Body of pancreas (tissue), 4 donors: ENCODE measurements at regions not wholly inside any gene's neighbourhood (a gene's known extent, or its start where the extent isn't known, plus 50 kb on each side); places are given as distances from the start of the nearest gene placed in this dataset.

Experiments used
- ATAC-seq: fragments of 150-250 bp; one replicate; pipeline ENCODE4 v1.9.1; 2016
- DNase-seq, 4 donors: peaks; one replicate each; pipeline ENCODE4 v3.0.0-alpha.2; 2019
- H3K27ac ChIP-seq, 4 donors: fragments of 200-600 bp; sonication (generic); 1 replicate in 3 of 4; 2 replicates in 1 of 4; pipeline versions ENCODE4 v1.5.1 to v1.6.1; 2016 to 2019; ENCODE audit warnings: mild to moderate bottlenecking in 1 of 4, mixed read lengths in 1 of 4, moderate library complexity in 1 of 4
- H3K27me3 ChIP-seq, 2 donors: fragments of 200-600 bp; sonication (generic); one replicate each; pipeline ENCODE4 v1.6.0; 2016; ENCODE audit warnings: mild to moderate bottlenecking in 1 of 2
- H3K36me3 ChIP-seq, 2 donors: fragments of 200-600 bp; sonication (generic); replicated peaks in 1 of 2; 2 replicates each; pipeline ENCODE4 v1.5.1; 2016; ENCODE audit warnings: low read depth in 2 of 2; ENCODE audit not compliant: insufficient read depth in 1 of 2
- H3K4me1 ChIP-seq: fragments of 200-600 bp; sonication (generic); one replicate; pipeline ENCODE4 v1.6.0; 2016
- H3K4me3 ChIP-seq, 2 donors: fragments of 200-600 bp; sonication (generic); 1 replicate in 1 of 2; 2 replicates in 1 of 2; pipeline ENCODE4 v1.5.1; 2016 to 2019
- H3K9me3 ChIP-seq, 3 donors: fragments of 200-600 bp; sonication (generic); 1 replicate in 2 of 3; 2 replicates in 1 of 3; pipeline ENCODE4 v1.5.1; 2016
- CTCF ChIP-seq, 7 experiments: fragments of 450-650 bp in 4 of 7; fragments of 200-600 bp in 3 of 7; sonication (generic) in 3 of 7; IDR thresholded peaks; one replicate each; pipeline ENCODE4 v1.5.1; 2016 to 2019; ENCODE audit warnings: antibody characterized with exemption in 7 of 7
- POLR2A ChIP-seq, 3 donors: fragments of 450-650 bp; IDR thresholded peaks; one replicate each; pipeline ENCODE4 v1.6.1; 2016; ENCODE audit warnings: antibody characterized with exemption in 3 of 3, mild to moderate bottlenecking in 2 of 3
- WGBS, 2 donors: methylation state at CpG; one replicate each; pipeline ENCODE4 v1.1.5; 2017; 5-methylcytosine and 5-hydroxymethylcytosine counted together
- intact Hi-C: fragments of 100-400 bp; cut with DNase I; formaldehyde crosslinking; loops from one replicate; pipeline ENCODE4 v1.15.1; 2023

GRCh38 chr3:43999728-44000319 is 241.9 kb upstream of the TOPAZ1 start:
- TF ChIP-seq POLR2A (IDR thresholded peaks at IDR 0.05), result no peak
- TF ChIP-seq CTCF (IDR thresholded peaks at IDR 0.05), result no peak
- no peak for DNase-seq
- H3K27ac ChIP-seq, result no peak overlapping the region
- peaks cover 46% of the 10 kb centered on the region for H3K4me1 ChIP-seq
- intact Hi-C loops, result no loop called here
- H3K27me3 ChIP-seq, result peaks cover 3 to 32% of the 10 kb centered on the region in 2 donors
- no peaks in the 10 kb centered on the region for H3K36me3 ChIP-seq
- no peaks in the 10 kb centered on the region for H3K9me3 ChIP-seq
- no peak for ATAC-seq
- no peak overlapping the region for H3K4me3 ChIP-seq
- 55 to 72% methylated on average over 7 of the region's 7 CpGs for WGBS, 2 donors

- Histone ChIP-seq H3K9me3 (no peaks in the 10 kb centered on the region), H3K4me3 (no peak overlapping the region), H3K4me1 (peaks cover 38% of the 10 kb centered on the region), H3K36me3 (no peaks in the 10 kb centered on the region), H3K27ac (no peak overlapping the region), H3K27me3 (peaks cover 3 to 27% of the 10 kb centered on the region in 2 donors)
- intact Hi-C loops, result no loop called here
- ATAC-seq (no peak), DNase-seq (no peak)
- 89 to 91% methylated on average over 3 of the region's 3 CpGs for WGBS, 2 donors
- TF ChIP-seq POLR2A (IDR thresholded peaks at IDR 0.05) (no peak), CTCF (IDR thresholded peaks at IDR 0.05) (no peak)
Measured at GRCh38 chr3:44000586-44000985, 241.1 kb upstream of the TOPAZ1 start.

GRCh38 chr3:44001072-44001471 is 240.6 kb upstream of the TOPAZ1 start:
- Histone ChIP-seq H3K27ac (no peak overlapping the region), H3K36me3 (no peaks in the 10 kb centered on the region), H3K4me1 (peaks cover 33% of the 10 kb centered on the region), H3K9me3 (no peaks in the 10 kb centered on the region), H3K4me3 (no peak overlapping the region), H3K27me3 (peaks cover 3 to 27% of the 10 kb centered on the region in 2 donors)
- WGBS, 2 donors, result 62 to 63% methylated on average over 3 of the region's 3 CpGs
- ATAC-seq, result no peak
- intact Hi-C loops, result no loop called here
- TF ChIP-seq POLR2A (IDR thresholded peaks at IDR 0.05) (no peak), CTCF (IDR thresholded peaks at IDR 0.05) (no peak)
- no peak for DNase-seq

GRCh38 chr3:44003801-44004200 is 237.9 kb upstream of the TOPAZ1 start:
- Histone ChIP-seq H3K27me3 (peaks cover 0 to 8% of the 10 kb centered on the region in 2 donors), H3K27ac (no peak overlapping the region), H3K9me3 (no peaks in the 10 kb centered on the region), H3K4me1 (peaks cover 8% of the 10 kb centered on the region), H3K4me3 (no peak overlapping the region), H3K36me3 (no peaks in the 10 kb centered on the region)
- intact Hi-C loops, result no loop called here
- no peak for TF ChIP-seq POLR2A (IDR thresholded peaks at IDR 0.05)
- TF ChIP-seq CTCF (IDR thresholded peaks at IDR 0.05), result no peak
- 67 to 71% methylated on average over 6 of the region's 6 CpGs for WGBS, 2 donors
- DNase-seq (no peak), ATAC-seq (no peak)

GRCh38 chr3:44011680-44012079 is 230.0 kb upstream of the TOPAZ1 start:
- Histone ChIP-seq H3K4me1 (no peaks in the 10 kb centered on the region), H3K36me3 (no peaks in the 10 kb centered on the region), H3K9me3 (no peaks in the 10 kb centered on the region), H3K4me3 (no peak overlapping the region), H3K27ac (no peak overlapping the region), H3K27me3 (no peaks in the 10 kb centered on the region)
- ATAC-seq, result no peak
- intact Hi-C loops, result no loop called here
- WGBS, 2 donors, result 79 to 88% methylated on average over 10 of the region's 10 CpGs
- DNase-seq, result no peak
- TF ChIP-seq POLR2A (IDR thresholded peaks at IDR 0.05) (no peak), CTCF (IDR thresholded peaks at IDR 0.05) (no peak)
